ENCODE measurements at regions not wholly inside any gene's neighbourhood (a gene's known extent, or its start where the extent isn't known, plus 50 kb on each side); places are given as distances from the start of the nearest gene placed in this dataset.

DNA sequence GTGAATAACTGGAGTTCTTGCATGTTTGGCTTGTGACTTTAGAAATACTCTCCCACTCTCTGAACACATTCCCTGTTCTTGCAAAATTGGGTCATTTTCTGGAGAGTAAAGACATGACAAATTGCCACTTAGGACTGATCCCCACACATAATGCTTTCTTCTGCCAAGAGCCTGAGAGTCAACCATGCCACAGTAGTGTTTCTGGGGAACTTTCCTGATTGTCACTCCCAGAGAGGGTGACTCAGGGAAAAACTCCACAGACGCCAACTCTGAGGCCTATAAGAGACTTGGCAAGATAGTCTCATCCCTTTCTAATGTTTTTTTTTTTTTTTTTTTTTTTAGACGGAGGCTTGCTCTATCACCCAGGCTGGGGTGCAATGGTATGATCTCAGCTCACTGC, 157.8 kb downstream of the ATG4C start:
- Histone ChIP-seq H3K4me3 (ENCODE audit: control extremely low read depth in 1 of 5, extremely low read depth in 1 of 5, insufficient read depth in 1 of 5, low read depth in 2 of 5, low read length in 4 of 5) (no peak overlapping the region), H2AFZ (ENCODE audit: insufficient read depth, low read depth, low read length, poor library complexity, severe bottlenecking) (no peak overlapping the region), H3K4me1 (ENCODE audit: control insufficient read depth in 2 of 2, insufficient read depth in 2 of 2, low read length in 2 of 2) (no peaks in the 10 kb centered on the region), H3K9ac (ENCODE audit: low read length) (no peak overlapping the region), H3K36me3 (replicated peaks in 1 of 2; ENCODE audit: control extremely low read depth in 1 of 2, control insufficient read depth in 1 of 2, extremely low read depth in 1 of 2, insufficient read depth in 2 of 2, low read length in 1 of 2) (no peaks in the 10 kb centered on the region), H3K79me2 (ENCODE audit: control insufficient read depth, insufficient read depth, low read length) (no peaks in the 10 kb centered on the region), H3K9me3 (ENCODE audit: control extremely low read depth in 1 of 3, control insufficient read depth in 2 of 3, insufficient read depth in 1 of 3, low read length in 2 of 3) (no peaks in the 10 kb centered on the region), H3K4me2 (replicated peaks; ENCODE audit: low read depth, low read length, poor library complexity, severe bottlenecking) (no peak overlapping the region), H3K27me3 (replicated peaks in 1 of 4; ENCODE audit: control extremely low read depth in 1 of 4, control insufficient read depth in 3 of 4, insufficient read depth in 4 of 4, low read length in 3 of 4) (peaks cover 0 to 8% (median 0%) of the 10 kb centered on the region in 4 experiments), H3K27ac (ENCODE audit: low read length in 2 of 2) (no peak overlapping the region), H4K20me1 (ENCODE audit: control insufficient read depth, insufficient read depth, low read length, poor library complexity, severe bottlenecking) (no peaks in the 10 kb centered on the region)
- ChIA-PET CTCF (no interaction called here), POLR2A (no interaction called here)
- H3K27ac Mint-ChIP-seq = no peak overlapping the region
- no peaks in the 10 kb centered on the region for H3K4me1 Mint-ChIP-seq
- H3K4me3 Mint-ChIP-seq = no peak overlapping the region
- no CpG with 5 or more reads among the region's 2 CpGs for WGBS (ENCODE audit: insufficient coverage)
- H3K27me3 Mint-ChIP-seq = peaks cover 32% of the 10 kb centered on the region
- DNase-seq (no peak), ATAC-seq (ENCODE audit: low read depth) (no peak)
- no peak for TF ChIP-seq EZH2 (IDR thresholded peaks at IDR 0.05; ENCODE audit: borderline replicate concordance, insufficient read depth, low read depth, low read length, poor library complexity, severe bottlenecking)
- TF ChIP-seq, protein P1, sequence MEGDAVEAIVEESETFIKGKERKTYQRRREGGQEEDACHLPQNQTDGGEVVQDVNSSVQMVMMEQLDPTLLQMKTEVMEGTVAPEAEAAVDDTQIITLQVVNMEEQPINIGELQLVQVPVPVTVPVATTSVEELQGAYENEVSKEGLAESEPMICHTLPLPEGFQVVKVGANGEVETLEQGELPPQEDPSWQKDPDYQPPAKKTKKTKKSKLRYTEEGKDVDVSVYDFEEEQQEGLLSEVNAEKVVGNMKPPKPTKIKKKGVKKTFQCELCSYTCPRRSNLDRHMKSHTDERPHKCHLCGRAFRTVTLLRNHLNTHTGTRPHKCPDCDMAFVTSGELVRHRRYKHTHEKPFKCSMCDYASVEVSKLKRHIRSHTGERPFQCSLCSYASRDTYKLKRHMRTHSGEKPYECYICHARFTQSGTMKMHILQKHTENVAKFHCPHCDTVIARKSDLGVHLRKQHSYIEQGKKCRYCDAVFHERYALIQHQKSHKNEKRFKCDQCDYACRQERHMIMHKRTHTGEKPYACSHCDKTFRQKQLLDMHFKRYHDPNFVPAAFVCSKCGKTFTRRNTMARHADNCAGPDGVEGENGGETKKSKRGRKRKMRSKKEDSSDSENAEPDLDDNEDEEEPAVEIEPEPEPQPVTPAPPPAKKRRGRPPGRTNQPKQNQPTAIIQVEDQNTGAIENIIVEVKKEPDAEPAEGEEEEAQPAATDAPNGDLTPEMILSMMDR (IDR thresholded peaks at IDR 0.05) = no peak
- no peaks in the 10 kb centered on the region for H3K9me3 Mint-ChIP-seq (ENCODE audit: insufficient read depth)
- intact Hi-C loops (cut with micrococcal nuclease) = no loop called here

DNA sequence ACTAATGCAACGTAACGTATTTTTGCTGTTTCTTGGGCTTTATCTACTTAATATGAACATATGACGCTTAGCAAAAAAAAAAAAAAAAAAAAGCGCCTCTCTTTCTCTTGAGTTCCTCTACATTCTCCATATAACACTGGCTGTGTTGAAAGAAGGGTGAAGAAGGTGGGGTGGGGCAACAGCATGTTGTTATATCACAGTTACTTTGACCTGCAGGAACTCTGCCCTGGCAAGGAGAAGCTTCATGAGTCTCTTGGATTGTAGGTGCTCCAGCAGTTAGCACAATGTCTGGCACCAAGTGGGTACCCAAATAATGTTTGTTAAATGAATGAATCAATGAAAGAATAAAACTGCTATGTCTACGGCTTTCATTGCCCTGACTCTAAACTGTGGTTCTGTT, 162.6 kb downstream of the ATG4C start:
- Mint-ChIP-seq H3K27ac (no peak overlapping the region), H3K4me3 (no peak overlapping the region), H3K4me1 (no peaks in the 10 kb centered on the region), H3K27me3 (peaks cover 43% of the 10 kb centered on the region), H3K9me3 (ENCODE audit: insufficient read depth) (no peaks in the 10 kb centered on the region)
- no peaks in the 10 kb centered on the region for H4K20me1 ChIP-seq (ENCODE audit: control insufficient read depth, insufficient read depth, low read length, poor library complexity, severe bottlenecking)
- no peaks in the 10 kb centered on the region for H3K4me1 ChIP-seq (ENCODE audit: control insufficient read depth in 2 of 2, insufficient read depth in 2 of 2, low read length in 2 of 2)
- H3K27ac ChIP-seq (ENCODE audit: low read length in 2 of 2) = no peak overlapping the region
- CTCF ChIA-PET = no interaction called here
- H3K9me3 ChIP-seq (ENCODE audit: control extremely low read depth in 1 of 3, control insufficient read depth in 2 of 3, insufficient read depth in 1 of 3, low read length in 2 of 3) = no peaks in the 10 kb centered on the region
- no peaks in the 10 kb centered on the region for H3K79me2 ChIP-seq (ENCODE audit: control insufficient read depth, insufficient read depth, low read length)
- ATAC-seq (ENCODE audit: low read depth) (no peak), DNase-seq (no peak)
- no peaks in the 10 kb centered on the region for H3K36me3 ChIP-seq (replicated peaks in 1 of 2; ENCODE audit: control extremely low read depth in 1 of 2, control insufficient read depth in 1 of 2, extremely low read depth in 1 of 2, insufficient read depth in 2 of 2, low read length in 1 of 2)
- H3K4me3 ChIP-seq (ENCODE audit: control extremely low read depth in 1 of 5, extremely low read depth in 1 of 5, insufficient read depth in 1 of 5, low read depth in 2 of 5, low read length in 4 of 5) = no peak overlapping the region
- intact Hi-C loops (cut with micrococcal nuclease) = no loop called here
- no peak overlapping the region for H3K9ac ChIP-seq (ENCODE audit: low read length)
- no peak overlapping the region for H3K4me2 ChIP-seq (replicated peaks; ENCODE audit: low read depth, low read length, poor library complexity, severe bottlenecking)
- H2AFZ ChIP-seq (ENCODE audit: insufficient read depth, low read depth, low read length, poor library complexity, severe bottlenecking) = no peak overlapping the region
- POLR2A ChIA-PET = no interaction called here
- WGBS (ENCODE audit: insufficient coverage) = no CpG with 5 or more reads among the region's 5 CpGs
- H3K27me3 ChIP-seq (replicated peaks in 1 of 4; ENCODE audit: control extremely low read depth in 1 of 4, control insufficient read depth in 3 of 4, insufficient read depth in 4 of 4, low read length in 3 of 4) = peaks cover 0 to 6% (median 1%) of the 10 kb centered on the region in 4 experiments
- TF ChIP-seq, protein P1 (IDR thresholded peaks at IDR 0.05) = no peak
- TF ChIP-seq EZH2 (IDR thresholded peaks at IDR 0.05; ENCODE audit: borderline replicate concordance, insufficient read depth, low read depth, low read length, poor library complexity, severe bottlenecking) = no peak

All from B cell (primary cell).